ENCODE measurements at regions not wholly inside any gene's neighbourhood (a gene's known extent, or its start where the extent isn't known, plus 50 kb on each side); places are given as distances from the start of the nearest gene placed in this dataset.

- no peak for TF ChIP-seq EZH2phosphoT487 (IDR thresholded peaks at IDR 0.05; ENCODE audit: borderline replicate concordance)
- no peak for TF ChIP-seq ATF3 (IDR thresholded peaks at IDR 0.05)
- TF ChIP-seq CTCF (IDR thresholded peaks at IDR 0.05 in 2 of 3, conservative IDR thresholded peaks at IDR 0.05 in 1 of 3; ENCODE audit: borderline replicate concordance in 1 of 3, insufficient read depth in 1 of 3, low read depth in 2 of 3, low read length in 2 of 3): no peak
- no peak for TF ChIP-seq SRF (IDR thresholded peaks at IDR 0.05; ENCODE audit: low read depth)
- no peak for TF ChIP-seq REST (IDR thresholded peaks at IDR 0.05; ENCODE audit: low read depth)
- TF ChIP-seq CEBPB (IDR thresholded peaks at IDR 0.05; ENCODE audit: low read depth): no peak
- TF ChIP-seq EZH2 (IDR thresholded peaks at IDR 0.05): no peak
- no peak for TF ChIP-seq POLR2AphosphoS5 (IDR thresholded peaks at IDR 0.05; ENCODE audit: low read depth, low read length)
- no peak for TF ChIP-seq MAX (IDR thresholded peaks at IDR 0.05)
- TF ChIP-seq JUND (IDR thresholded peaks at IDR 0.05): no peak
Measured at GRCh38 chr5:1707467-1707866, 92.2 kb downstream of the MRPL36 start.
